ENCODE measurements at regions not wholly inside any gene's neighbourhood (a gene's known extent, or its start where the extent isn't known, plus 50 kb on each side); places are given as distances from the start of the nearest gene placed in this dataset.

GRCh38 chr7:54333952-54334351, 208.2 kb upstream of the VSTM2A start:
- no peaks in the 10 kb centered on the region for H3K36me3 ChIP-seq (replicated peaks in 1 of 2; ENCODE audit: control insufficient read depth in 1 of 2, insufficient read depth in 2 of 2, low read length in 2 of 2)
- WGBS (ENCODE audit: insufficient coverage), result 90% methylated on average over 1 of the region's 1 CpG
- no peak overlapping the region for H3K27ac ChIP-seq (ENCODE audit: low read depth in 1 of 2, low read length in 2 of 2)
- no peak overlapping the region for H3K9ac ChIP-seq (ENCODE audit: insufficient read depth, low read length, poor library complexity, severe bottlenecking)
- H2AFZ ChIP-seq (ENCODE audit: insufficient read depth, low read depth, low read length, poor library complexity, severe bottlenecking), result no peak overlapping the region
- no peak overlapping the region for H3K4me3 ChIP-seq (replicated peaks in 1 of 3; ENCODE audit: low read depth in 2 of 3, low read length in 3 of 3)
- intact Hi-C loops (cut with micrococcal nuclease), result no loop called here
- H3K27me3 Mint-ChIP-seq (ENCODE audit: low read depth in 3 of 3), result no peaks in the 10 kb centered on the region
- H3K36me3 Mint-ChIP-seq, result no peaks in the 10 kb centered on the region
- H3K4me3 Mint-ChIP-seq, result no peak overlapping the region
- no peaks in the 10 kb centered on the region for H3K4me1 ChIP-seq (ENCODE audit: control insufficient read depth in 1 of 2, insufficient read depth in 2 of 2, low read length in 2 of 2)
- peaks cover 0 to 6% (median 2%) of the 10 kb centered on the region in 7 donors for H3K9me3 Mint-ChIP-seq
- no peaks in the 10 kb centered on the region for H3K79me2 ChIP-seq (ENCODE audit: insufficient read depth, low read length)
- no peak overlapping the region for H3K27ac Mint-ChIP-seq
- no peak overlapping the region for H3K4me2 ChIP-seq (replicated peaks; ENCODE audit: extremely low read depth, low read length, poor library complexity, severe bottlenecking)
- no peaks in the 10 kb centered on the region for H3K4me1 Mint-ChIP-seq
- no peak for TF ChIP-seq CTCF (IDR thresholded peaks at IDR 0.05)
- peaks cover 4 to 6% of the 10 kb centered on the region in 2 donors for H3K9me3 ChIP-seq (replicated peaks in 1 of 2; ENCODE audit: control insufficient read depth in 1 of 2, insufficient read depth in 1 of 2, low read length in 2 of 2)
- no peaks in the 10 kb centered on the region for H3K27me3 ChIP-seq (ENCODE audit: control insufficient read depth in 2 of 2, insufficient read depth in 2 of 2, low read length in 2 of 2)
- H4K20me1 ChIP-seq (ENCODE audit: insufficient read depth, low read length), result no peaks in the 10 kb centered on the region
- no peak for DNase-seq

- WGBS (ENCODE audit: insufficient coverage), result no CpG with 5 or more reads among the region's 2 CpGs
- Histone ChIP-seq H3K9me3 (replicated peaks in 1 of 2; ENCODE audit: control insufficient read depth in 1 of 2, insufficient read depth in 1 of 2, low read length in 2 of 2) (peaks cover 6% of the 10 kb centered on the region in 2 donors), H3K27me3 (ENCODE audit: control insufficient read depth in 2 of 2, insufficient read depth in 2 of 2, low read length in 2 of 2) (no peaks in the 10 kb centered on the region), H3K9ac (ENCODE audit: insufficient read depth, low read length, poor library complexity, severe bottlenecking) (no peak overlapping the region), H3K4me3 (replicated peaks in 1 of 3; ENCODE audit: low read depth in 2 of 3, low read length in 3 of 3) (no peak overlapping the region), H3K79me2 (ENCODE audit: insufficient read depth, low read length) (no peaks in the 10 kb centered on the region), H3K27ac (ENCODE audit: low read depth in 1 of 2, low read length in 2 of 2) (no peak overlapping the region), H3K36me3 (replicated peaks in 1 of 2; ENCODE audit: control insufficient read depth in 1 of 2, insufficient read depth in 2 of 2, low read length in 2 of 2) (no peaks in the 10 kb centered on the region), H4K20me1 (ENCODE audit: insufficient read depth, low read length) (no peaks in the 10 kb centered on the region), H3K4me2 (replicated peaks; ENCODE audit: extremely low read depth, low read length, poor library complexity, severe bottlenecking) (no peak overlapping the region), H2AFZ (ENCODE audit: insufficient read depth, low read depth, low read length, poor library complexity, severe bottlenecking) (no peak overlapping the region), H3K4me1 (ENCODE audit: control insufficient read depth in 1 of 2, insufficient read depth in 2 of 2, low read length in 2 of 2) (no peaks in the 10 kb centered on the region)
- peaks cover 0 to 7% (median 3%) of the 10 kb centered on the region in 7 donors for H3K9me3 Mint-ChIP-seq
- H3K4me3 Mint-ChIP-seq, result no peak overlapping the region
- H3K4me1 Mint-ChIP-seq, result no peaks in the 10 kb centered on the region
- no peaks in the 10 kb centered on the region for H3K36me3 Mint-ChIP-seq
- DNase-seq, result no peak
- no peak for TF ChIP-seq CTCF (IDR thresholded peaks at IDR 0.05)
- H3K27me3 Mint-ChIP-seq (ENCODE audit: low read depth in 3 of 3), result no peaks in the 10 kb centered on the region
- no peak overlapping the region for H3K27ac Mint-ChIP-seq
- intact Hi-C loops (cut with micrococcal nuclease), result no loop called here
Observed at GRCh38 chr7:54336800-54337199, 205.4 kb upstream of the VSTM2A start.

Data from CD14-positive monocyte (primary cell).